H1 (cell line): ENCODE measurements at regions not wholly inside any gene's neighbourhood (a gene's known extent, or its start where the extent isn't known, plus 50 kb on each side); places are given as distances from the start of the nearest gene placed in this dataset.

Experiments used
- CTCF ChIA-PET: fragments of 300-600 bp; sonication (Branson Sonifier 250); formaldehyde crosslinking; loops from one replicate; lab custom pipeline; 2021; ENCODE audit not compliant: partially characterized antibody; lab: Charles Lee
- POLR2A ChIA-PET: fragments of 300-600 bp; sonication (Branson Sonifier 250); formaldehyde crosslinking; loops from one replicate; lab custom pipeline; 2021; ENCODE audit warnings: inconsistent platforms; ENCODE audit not compliant: partially characterized antibody; lab: Charles Lee
- DNase-seq, 2 experiments: peaks; one replicate each; pipeline versions ENCODE4 v3.0.0 to v3.0.0-alpha.2; 2010 to 2022; ENCODE audit warnings: low spot score in 2 of 2, low read depth in 1 of 2, mixed read lengths in 1 of 2
- FAIRE-seq: peaks from 2 replicates; lab custom pipeline; 2011; peaks lifted over from hg19 to GRCh38; lab: Jason Lieb, UNC
- H2AFZ ChIP-seq: 2 replicates; pipeline ENCODE4 v1.8.1; 2012; ENCODE audit warnings: low read length, inconsistent platforms
- H2AK5ac ChIP-seq: 2 replicates; pipeline ENCODE4 v1.6.1; 2013; ENCODE audit warnings: low read depth, low read length
- H2BK120ac ChIP-seq: replicated peaks from 2 replicates; pipeline ENCODE3; 2013; ENCODE audit warnings: low read depth, low read length, inconsistent platforms
- H2BK12ac ChIP-seq: 2 replicates; pipeline ENCODE4 v1.6.1; 2013; ENCODE audit warnings: low read depth, low read length
- H2BK15ac ChIP-seq: 2 replicates; pipeline ENCODE4 v1.6.1; 2013; ENCODE audit warnings: low read length
- H2BK20ac ChIP-seq: 2 replicates; pipeline ENCODE4 v1.6.1; 2013; ENCODE audit warnings: low read length
- H2BK5ac ChIP-seq: 2 replicates; pipeline ENCODE4 v1.6.1; 2013; ENCODE audit warnings: low read depth, low read length
- H3K14ac ChIP-seq: 2 replicates; pipeline ENCODE4 v1.6.1; 2013; ENCODE audit warnings: inconsistent platforms; ENCODE audit not compliant: insufficient read length
- H3K18ac ChIP-seq: 2 replicates; pipeline ENCODE4 v1.6.1; 2013; ENCODE audit warnings: low read length; ENCODE audit errors: extremely low read depth
- H3K23ac ChIP-seq: 2 replicates; pipeline ENCODE4 v1.6.1; 2013; ENCODE audit warnings: inconsistent platforms; ENCODE audit not compliant: insufficient read length
- H3K23me2 ChIP-seq: 2 replicates; pipeline ENCODE4 v1.6.1; 2013; ENCODE audit warnings: low read depth, low read length
- H3K27ac ChIP-seq: 2 replicates; pipeline ENCODE4 v1.6.1; 2011; ENCODE audit warnings: low read depth, low read length, inconsistent platforms
- H3K27me3 ChIP-seq, 4 experiments: replicated peaks in 1 of 4; 1 replicate in 1 of 4; 2 replicates in 3 of 4; pipeline versions ENCODE4 v1.6.1 to v1.8.1; 2011 to 2013; ENCODE audit warnings: low read length in 3 of 4, mild to moderate bottlenecking in 3 of 4, inconsistent platforms in 2 of 4, mixed read lengths in 2 of 4, moderate library complexity in 1 of 4; ENCODE audit not compliant: control insufficient read depth in 3 of 4, insufficient read depth in 3 of 4; ENCODE audit errors: extremely low read depth in 1 of 4
- H3K36me3 ChIP-seq, 4 experiments: 2 replicates each; pipeline versions ENCODE4 v1.6.1 to v1.8.1; 2011 to 2013; ENCODE audit warnings: mild to moderate bottlenecking in 4 of 4, low read length in 3 of 4, moderate library complexity in 2 of 4, control low read depth in 1 of 4, inconsistent platforms in 1 of 4; ENCODE audit not compliant: insufficient read depth in 4 of 4, control insufficient read depth in 2 of 4
- H3K4ac ChIP-seq: replicated peaks from 2 replicates; pipeline ENCODE3; 2013; ENCODE audit warnings: low read length, low read depth, mixed read lengths, inconsistent platforms; ENCODE audit not compliant: insufficient read length
- H3K4me1 ChIP-seq, 4 experiments: replicated peaks in 1 of 4; 1 replicate in 1 of 4; 2 replicates in 3 of 4; pipeline versions ENCODE4 v1.6.1 to v1.8.1; 2011 to 2013; ENCODE audit warnings: low read length in 3 of 4, inconsistent platforms in 2 of 4, mixed read lengths in 1 of 4; ENCODE audit not compliant: insufficient read depth in 4 of 4, control insufficient read depth in 3 of 4
- H3K4me2 ChIP-seq, 2 experiments: 2 replicates each; pipeline versions ENCODE4 v1.6.1 to v1.8.1; 2011 to 2013; ENCODE audit warnings: low read depth in 2 of 2, low read length in 2 of 2, control low read depth in 1 of 2, inconsistent platforms in 1 of 2, mild to moderate bottlenecking in 1 of 2; ENCODE audit not compliant: insufficient read depth in 1 of 2
- H3K4me3 ChIP-seq, 4 experiments: fragments of 200-600, 300-600 bp in 1 of 4; sonication (generic), shearing (Covaris generic), sonication (Bioruptor Twin) in 1 of 4; 2 replicates each; pipeline versions ENCODE4 v1.5.1 to v1.8.1; 2011 to 2016; ENCODE audit warnings: low read length in 4 of 4, low read depth in 3 of 4, control low read depth in 2 of 4, inconsistent platforms in 2 of 4, mild to moderate bottlenecking in 2 of 4, mixed read lengths in 1 of 4, moderate library complexity in 1 of 4; ENCODE audit not compliant: insufficient read depth in 2 of 4; ENCODE audit errors: extremely low read depth in 1 of 4
- H3K56ac ChIP-seq: replicated peaks from 2 replicates; pipeline ENCODE3; 2013; ENCODE audit warnings: low read depth, mild to moderate bottlenecking, mixed read lengths, low read length, inconsistent platforms; ENCODE audit not compliant: insufficient read length
- H3K79me1 ChIP-seq: 2 replicates; pipeline ENCODE4 v1.6.1; 2013; ENCODE audit warnings: low read depth, low read length, control low read depth
- H3K79me2 ChIP-seq, 2 experiments: 2 replicates each; pipeline versions ENCODE4 v1.6.1 to v1.8.1; 2012 to 2013; ENCODE audit warnings: low read length in 2 of 2, mild to moderate bottlenecking in 2 of 2, inconsistent platforms in 1 of 2; ENCODE audit not compliant: insufficient read depth in 2 of 2, control insufficient read depth in 1 of 2
- H3K9ac ChIP-seq, 4 experiments: replicated peaks in 1 of 4; 1 replicate in 1 of 4; 2 replicates in 3 of 4; pipeline versions ENCODE4 v1.6.1 to v1.8.1; 2011 to 2013; ENCODE audit warnings: low read depth in 3 of 4, low read length in 3 of 4, control low read depth in 2 of 4, mild to moderate bottlenecking in 2 of 4, moderate library complexity in 2 of 4, inconsistent platforms in 1 of 4; ENCODE audit errors: extremely low read depth in 1 of 4
- H3K9me3 ChIP-seq, 2 experiments: 2 replicates each; pipeline versions ENCODE4 v1.6.1 to v1.8.1; 2012 to 2013; ENCODE audit warnings: mild to moderate bottlenecking in 2 of 2, moderate library complexity in 2 of 2, control low read depth in 1 of 2, inconsistent platforms in 1 of 2, low read depth in 1 of 2, low read length in 1 of 2, mixed read lengths in 1 of 2; ENCODE audit not compliant: insufficient read depth in 2 of 2
- H4K20me1 ChIP-seq, 2 experiments: replicated peaks in 1 of 2; 2 replicates each; pipeline versions ENCODE3 to v1.8.1; 2011 to 2013; ENCODE audit warnings: inconsistent platforms in 2 of 2, low read length in 2 of 2, mild to moderate bottlenecking in 1 of 2; ENCODE audit not compliant: insufficient read depth in 2 of 2, control insufficient read depth in 1 of 2
- H4K5ac ChIP-seq: 2 replicates; pipeline ENCODE4 v1.6.1; 2013; ENCODE audit warnings: low read length, low read depth, mixed read lengths, inconsistent platforms; ENCODE audit not compliant: insufficient read length
- H4K8ac ChIP-seq: 2 replicates; pipeline ENCODE4 v1.8.0; 2013; ENCODE audit warnings: mild to moderate bottlenecking, moderate library complexity, low read length, inconsistent platforms; ENCODE audit not compliant: insufficient read depth; ENCODE audit errors: extremely low read depth
- H4K91ac ChIP-seq: replicated peaks from 2 replicates; pipeline ENCODE3; 2013; ENCODE audit warnings: low read length, mixed read lengths, inconsistent platforms; ENCODE audit not compliant: insufficient read length
- CEBPB ChIP-seq: IDR thresholded peaks from 2 replicates; pipeline ENCODE4 v1.6.1; 2012; ENCODE audit warnings: low read depth, low read length
- CHD2 ChIP-seq: IDR thresholded peaks from 2 replicates; pipeline ENCODE4 v1.6.1; 2012; ENCODE audit warnings: low read length, improper control_type of control experiment
- EZH2 ChIP-seq: fragments of 200-600 bp; sonication (generic); IDR thresholded peaks from 2 replicates; pipeline ENCODE4 v1.7.1; 2012; ENCODE audit warnings: low read depth, mild to moderate bottlenecking, moderate library complexity, low read length, inconsistent platforms; ENCODE audit not compliant: severe bottlenecking
- GABPA ChIP-seq: IDR thresholded peaks from 2 replicates; pipeline ENCODE4 v1.6.1; 2011; ENCODE audit warnings: mild to moderate bottlenecking, low read length, moderate library complexity, borderline replicate concordance; ENCODE audit not compliant: insufficient read depth
- JUND ChIP-seq: IDR thresholded peaks from 2 replicates; pipeline ENCODE4 v1.6.1; 2011; ENCODE audit warnings: mild to moderate bottlenecking, improper control_type of control experiment, low read length
- KDM1A ChIP-seq: fragments of 200-600, 300-600 bp; sonication (generic); IDR thresholded peaks from 2 replicates; pipeline ENCODE4 v1.7.1; 2016; ENCODE audit warnings: mild to moderate bottlenecking, low read length, borderline replicate concordance
- MAFK ChIP-seq: IDR thresholded peaks from 2 replicates; pipeline ENCODE4 v1.6.1; 2012; ENCODE audit warnings: low read depth, mild to moderate bottlenecking, improper control_type of control experiment, low read length
- POLR2AphosphoS5 ChIP-seq: IDR thresholded peaks from 2 replicates; pipeline ENCODE4 v1.6.1; 2011; ENCODE audit warnings: low read depth, low read length
- SUZ12 ChIP-seq: fragments of 200-600 bp; sonication (generic); IDR thresholded peaks from 2 replicates; pipeline ENCODE4 v1.6.1; 2012; ENCODE audit warnings: mild to moderate bottlenecking, inconsistent platforms, low read length, moderate library complexity, mixed read lengths
- TCF12 ChIP-seq: IDR thresholded peaks from 2 replicates; pipeline ENCODE4 v1.6.1; 2011; ENCODE audit warnings: low read depth, mild to moderate bottlenecking, low read length
- WGBS, 2 experiments: shearing (Covaris generic) in 1 of 2; methylation state at CpG; one replicate each; pipeline versions ENCODE4 v1.1.6 to v1.1.7; 2013 to 2015; ENCODE audit warnings: low lambda C conversion rate in 2 of 2, mixed read lengths in 2 of 2, inconsistent platforms in 1 of 2, low coverage in 1 of 2, missing lambda C conversion rate in 1 of 2; ENCODE audit not compliant: insufficient replicate concordance in 2 of 2, insufficient coverage in 1 of 2, insufficient read length in 1 of 2; ENCODE audit errors: extremely low coverage in 1 of 2, missing lambda C conversion rate in 1 of 2; 5-methylcytosine and 5-hydroxymethylcytosine counted together
- TF ChIP-seq, protein P1 (sequence below): IDR thresholded peaks from 2 replicates; pipeline ENCODE4 v1.6.1; 2011; ENCODE audit warnings: low read depth, mild to moderate bottlenecking, low read length; ENCODE audit not compliant: insufficient read depth
- TF ChIP-seq, protein P2 (sequence below): IDR thresholded peaks from 2 replicates; pipeline ENCODE4 v1.6.1; 2012; ENCODE audit warnings: inconsistent platforms

DNA sequence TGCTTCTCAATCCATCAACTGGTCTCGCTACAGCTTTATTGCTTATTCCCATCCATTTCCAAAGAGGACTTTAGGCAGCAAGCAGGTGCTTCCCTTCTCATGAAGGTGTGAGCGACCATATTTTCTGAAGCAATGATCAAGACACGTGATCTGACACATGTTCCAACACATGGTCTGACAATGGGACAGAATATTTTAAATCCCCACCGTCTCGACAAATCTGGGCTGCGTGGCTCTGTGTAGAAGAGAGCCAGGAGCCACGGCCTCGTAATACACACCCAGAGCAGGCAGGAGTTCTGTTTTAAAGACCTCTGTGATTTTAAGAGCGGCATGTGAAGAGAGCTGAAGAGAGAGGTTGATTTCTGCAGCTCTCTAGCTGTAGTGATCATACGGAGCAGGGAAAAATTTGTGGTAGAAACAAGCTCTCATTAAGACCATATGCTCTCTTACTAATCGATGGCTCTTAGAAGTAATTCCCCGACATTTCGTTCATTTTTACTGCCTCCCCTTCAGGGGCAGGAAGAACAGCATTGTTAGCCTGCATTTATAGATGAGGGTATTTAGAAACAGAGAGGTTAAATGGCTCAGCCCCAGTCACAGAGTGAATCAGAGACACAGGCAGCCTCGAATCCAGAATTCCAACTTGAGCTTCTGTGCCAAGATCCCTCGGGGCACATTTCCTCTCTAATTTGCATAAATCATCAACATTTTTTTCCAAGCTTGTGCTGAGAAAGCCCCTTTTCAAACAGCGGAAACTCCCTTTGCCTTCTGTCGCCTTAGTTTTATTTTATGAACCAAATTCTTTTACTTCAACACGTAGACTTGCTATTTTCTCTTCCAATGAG is 91.0 kb upstream of the BCOR start:
- POLR2A ChIA-PET = no interaction called here
- TF ChIP-seq, protein P1, sequence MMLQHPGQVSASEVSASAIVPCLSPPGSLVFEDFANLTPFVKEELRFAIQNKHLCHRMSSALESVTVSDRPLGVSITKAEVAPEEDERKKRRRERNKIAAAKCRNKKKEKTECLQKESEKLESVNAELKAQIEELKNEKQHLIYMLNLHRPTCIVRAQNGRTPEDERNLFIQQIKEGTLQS = no peak
- TF ChIP-seq CEBPB = no peak
- no peak for TF ChIP-seq KDM1A
- no peak for TF ChIP-seq SUZ12
- TF ChIP-seq JUND = no peak
- TF ChIP-seq POLR2AphosphoS5 = no peak
- TF ChIP-seq GABPA = no peak
- TF ChIP-seq MAFK = no peak
- TF ChIP-seq, protein P2, sequence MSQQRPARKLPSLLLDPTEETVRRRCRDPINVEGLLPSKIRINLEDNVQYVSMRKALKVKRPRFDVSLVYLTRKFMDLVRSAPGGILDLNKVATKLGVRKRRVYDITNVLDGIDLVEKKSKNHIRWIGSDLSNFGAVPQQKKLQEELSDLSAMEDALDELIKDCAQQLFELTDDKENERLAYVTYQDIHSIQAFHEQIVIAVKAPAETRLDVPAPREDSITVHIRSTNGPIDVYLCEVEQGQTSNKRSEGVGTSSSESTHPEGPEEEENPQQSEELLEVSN = no peak
- TF ChIP-seq EZH2 = no peak
- TF ChIP-seq CHD2 = no peak
- TF ChIP-seq TCF12 = no peak

More for the DNA sequence above, 91.0 kb upstream of the BCOR start:
- no peak overlapping the region for H3K4ac ChIP-seq
- WGBS, 2 experiments = 88% methylated on average over 12 of the region's 18 CpGs; no CpG with 5 or more reads in 1 of the 2 experiments
- no peak overlapping the region for H2AK5ac ChIP-seq
- no peak overlapping the region for H3K23ac ChIP-seq
- DNase-seq (no peak), FAIRE-seq (peak; percentile 19)
- peaks cover 5 to 12% of the 10 kb centered on the region in 2 experiments; a peak in 3 of 4 replicates for H3K9me3 ChIP-seq
- H3K36me3 ChIP-seq = no peaks in the 10 kb centered on the region
- H3K4me1 ChIP-seq = no peaks in the 10 kb centered on the region
- H3K14ac ChIP-seq = no peak overlapping the region
- no peak overlapping the region for H2AFZ ChIP-seq
- H3K79me2 ChIP-seq = no peaks in the 10 kb centered on the region
- no peak overlapping the region for H2BK120ac ChIP-seq
- no peak overlapping the region for H3K18ac ChIP-seq
- H2BK5ac ChIP-seq = no peak overlapping the region
- no peaks in the 10 kb centered on the region for H3K79me1 ChIP-seq
- H3K27ac ChIP-seq = no peak overlapping the region
- no peaks in the 10 kb centered on the region for H3K27me3 ChIP-seq
- CTCF ChIA-PET = interaction anchor here (0.9 kb wide), 1 partner anchor 14 kb away, joined by 3 read pairs; no protein-coding TSS in a partner anchor
- no peak overlapping the region for H4K5ac ChIP-seq
- no peak overlapping the region for H2BK12ac ChIP-seq
- H3K4me3 ChIP-seq = no peak overlapping the region
- H3K23me2 ChIP-seq = no peaks in the 10 kb centered on the region
- no peak overlapping the region for H3K56ac ChIP-seq
- H4K91ac ChIP-seq = no peak overlapping the region
- H4K8ac ChIP-seq = no peak overlapping the region
- H4K20me1 ChIP-seq = no peaks in the 10 kb centered on the region
- no peak overlapping the region for H2BK20ac ChIP-seq
- no peak overlapping the region for H2BK15ac ChIP-seq
- H3K4me2 ChIP-seq = no peak overlapping the region
- no peak overlapping the region for H3K9ac ChIP-seq
